DMS53 treated with DMSO at 0.1 percent for 48 hours (cell line): ENCODE measurements at regions not wholly inside any gene's neighbourhood (a gene's known extent, or its start where the extent isn't known, plus 50 kb on each side); places are given as distances from the start of the nearest gene placed in this dataset.

Experiments used
- DNase-seq: peaks from one replicate; lab custom pipeline; 2025; ENCODE audit not compliant: unreplicated experiment; lab: John Stamatoyannopoulos, UW

- DNase-seq = no peak
Observed at GRCh38 chr15:61743345-61743909, 316.8 kb downstream of the VPS13C start.

- no peak for DNase-seq
Observed at GRCh38 chr15:61742591-61742990, 317.7 kb downstream of the VPS13C start.

GRCh38 chr15:61736790-61737189 is 323.5 kb downstream of the VPS13C start:
- DNase-seq = no peak

GRCh38 chr15:61731099-61731498 is 329.1 kb downstream of the VPS13C start:
- no peak for DNase-seq

GRCh38 chr15:61729646-61730045 is 330.6 kb downstream of the VPS13C start:
- no peak for DNase-seq

GRCh38 chr15:61726166-61726565 is 334.1 kb downstream of the VPS13C start:
- no peak for DNase-seq

GRCh38 chr15:61725251-61725650 is 335.0 kb downstream of the VPS13C start:
- no peak for DNase-seq

DNA sequence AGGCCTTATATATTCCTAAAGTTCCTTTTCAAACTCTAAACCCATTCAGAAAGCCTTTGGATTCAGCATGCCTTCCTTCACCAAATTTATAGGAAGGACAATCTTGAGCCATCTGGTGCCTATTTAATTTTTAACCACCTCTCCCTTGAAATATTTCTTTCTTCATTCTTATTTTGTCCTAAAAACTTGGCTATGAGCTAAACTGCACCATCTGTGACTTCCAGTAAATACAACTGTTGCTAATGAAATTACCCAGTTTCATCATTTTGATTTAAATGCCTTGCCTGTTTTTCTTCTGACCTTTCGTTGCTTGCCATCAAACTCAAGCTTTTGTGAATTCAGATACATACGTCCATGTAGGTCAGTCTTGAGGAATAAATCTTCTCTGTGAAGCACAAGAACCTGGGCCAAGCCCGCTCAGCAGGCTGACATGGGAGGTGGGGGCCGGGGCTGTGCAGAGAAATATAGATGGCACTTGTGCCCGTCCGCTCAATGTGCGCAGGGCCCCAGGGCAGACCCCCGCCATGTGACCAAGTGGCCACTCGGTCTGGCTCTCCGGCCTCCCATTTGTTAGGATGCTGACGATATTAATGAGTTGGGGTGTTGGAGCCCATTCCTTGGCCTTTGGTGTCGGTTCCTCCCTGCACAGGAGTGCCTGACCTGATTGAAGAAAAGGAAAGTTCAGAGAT is 335.9 kb downstream of the VPS13C start:
- no peak for DNase-seq

DNA sequence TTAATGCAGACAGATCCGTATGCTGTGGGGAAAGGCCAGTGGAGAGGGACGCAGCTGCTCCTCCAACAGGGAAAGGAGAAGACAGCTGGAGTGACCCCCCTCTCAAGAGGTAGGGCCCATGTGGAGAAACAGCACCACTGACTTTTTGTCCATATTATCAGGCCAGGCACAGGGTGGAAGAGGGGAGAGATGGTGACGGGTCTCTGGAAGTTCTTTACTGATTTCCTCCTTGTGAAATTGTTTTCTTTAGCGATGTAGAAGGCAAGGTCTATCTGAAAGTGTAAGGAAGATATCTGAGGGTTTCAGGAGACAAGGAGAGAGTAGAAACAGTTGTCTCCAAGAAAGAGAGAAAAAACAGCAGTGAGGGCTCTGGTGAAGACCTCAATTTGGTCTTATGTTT is 338.8 kb downstream of the VPS13C start:
- DNase-seq = no peak

DNA sequence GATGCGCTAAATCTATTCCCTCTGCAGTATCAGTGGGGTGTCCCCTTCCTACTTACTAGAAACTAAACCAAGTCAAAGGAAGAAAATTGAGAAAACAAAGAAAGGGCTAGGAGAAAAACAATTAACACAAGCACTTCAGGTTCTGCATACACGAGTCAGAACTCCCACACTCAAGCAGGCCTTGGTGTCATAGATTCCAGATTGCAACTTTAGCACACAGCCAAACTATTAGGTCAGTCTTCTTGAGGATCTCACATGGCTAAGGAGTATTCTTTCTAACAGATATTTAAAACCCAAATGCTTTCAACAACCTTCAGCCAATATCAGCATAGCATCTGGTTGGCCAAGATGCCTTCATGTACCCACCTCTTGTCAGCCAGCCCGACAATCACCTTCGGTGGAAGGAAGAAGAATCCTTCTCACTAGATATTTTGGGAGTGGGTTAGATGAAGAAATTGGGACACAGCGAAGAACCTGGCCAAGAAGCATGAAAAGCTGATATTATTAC is 340.0 kb downstream of the VPS13C start:
- no peak for DNase-seq

GRCh38 chr15:61715082-61715481 is 345.2 kb downstream of the VPS13C start:
- DNase-seq = peak; percentile 82

DNA sequence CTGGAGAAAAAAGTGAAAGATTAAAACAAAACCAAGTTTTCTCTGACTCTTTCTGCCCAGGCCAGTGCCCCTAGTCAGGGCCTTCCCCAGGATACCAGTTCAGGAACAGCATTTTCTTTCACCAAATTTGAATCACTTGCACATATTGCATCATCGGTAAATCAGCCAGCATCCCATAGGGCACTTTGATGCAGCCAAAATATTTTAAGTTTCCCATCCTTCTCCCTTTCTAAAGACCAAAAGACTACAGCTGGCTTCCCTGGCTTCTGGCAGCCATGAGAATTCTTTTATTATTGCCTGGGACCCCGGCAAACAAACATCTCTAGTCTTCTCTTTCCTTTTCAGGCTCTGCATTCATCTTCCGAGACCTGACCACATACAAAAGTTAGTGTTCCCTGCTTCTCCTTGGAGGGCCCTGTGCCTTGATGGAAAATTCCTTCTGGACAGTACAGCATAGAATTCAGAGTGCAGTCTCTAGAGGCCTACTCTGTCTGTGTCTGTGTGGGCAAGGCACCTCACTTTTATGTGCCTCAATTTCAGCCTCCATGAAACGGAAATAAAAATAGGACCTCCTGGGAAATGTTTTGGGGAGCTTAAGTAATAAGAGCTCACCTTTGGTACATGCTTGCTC is 348.0 kb downstream of the VPS13C start:
- no peak for DNase-seq

GRCh38 chr15:61702224-61703020 is 357.8 kb downstream of the VPS13C start:
- peak; percentile 66 for DNase-seq

DNA sequence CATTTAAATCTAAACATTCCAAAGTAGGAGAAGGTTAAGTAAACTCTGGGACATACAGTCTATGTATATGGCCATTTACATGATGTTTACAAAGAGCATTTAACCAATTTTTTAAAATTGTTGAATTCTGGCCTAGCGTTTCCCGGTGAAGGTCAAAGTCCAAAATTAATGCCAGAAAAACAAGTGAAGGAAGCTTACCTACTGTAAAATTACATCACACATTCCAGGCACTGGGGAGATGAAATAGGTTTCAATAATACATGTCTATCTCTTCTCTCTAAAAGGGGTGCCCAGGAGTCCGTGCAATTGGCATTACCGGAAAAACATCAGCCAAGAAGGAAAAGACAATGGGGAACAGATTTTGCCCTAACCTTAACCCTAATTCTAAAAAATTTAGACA is 358.8 kb downstream of the VPS13C start:
- no peak for DNase-seq

DNA sequence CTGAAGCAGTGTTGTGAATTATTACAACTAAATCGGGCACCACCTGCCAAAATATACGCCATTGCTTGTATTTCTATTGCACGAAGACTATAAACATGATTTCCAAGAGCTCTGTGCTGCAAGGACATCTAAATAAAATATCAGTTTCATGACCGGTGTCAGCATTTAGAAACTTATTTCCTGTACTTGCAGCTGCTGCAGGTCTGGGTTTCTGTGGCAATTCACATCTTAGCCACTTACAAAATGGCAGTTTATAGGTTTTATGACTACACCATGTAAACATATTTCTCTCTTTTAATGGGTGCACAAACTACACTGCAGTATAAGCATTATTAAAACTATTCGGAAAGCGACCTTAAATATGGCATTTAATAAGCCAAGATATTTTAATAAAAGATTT is 359.4 kb downstream of the VPS13C start:
- DNase-seq = no peak

DNA sequence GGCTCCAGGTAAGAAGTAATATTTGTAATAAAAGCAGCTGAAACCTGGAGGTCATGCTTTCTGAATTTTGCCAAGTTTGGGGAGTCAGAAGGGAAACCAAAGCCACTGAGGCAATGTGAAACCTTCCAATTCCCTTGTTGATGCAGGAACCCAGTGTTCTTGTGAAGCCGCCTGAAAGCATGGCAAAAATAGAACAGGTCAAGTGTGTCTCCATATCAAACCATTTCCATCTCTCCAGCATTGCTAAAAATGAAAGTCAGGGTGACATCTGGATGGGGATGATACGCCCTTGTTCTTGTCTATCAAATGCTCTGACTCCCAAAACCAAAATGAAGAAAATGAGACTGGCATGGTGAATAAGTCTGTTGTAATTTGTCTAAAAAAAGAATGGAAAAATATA is 362.5 kb downstream of the VPS13C start:
- DNase-seq = no peak

- DNase-seq = no peak
Observed at GRCh38 chr15:61689067-61689466, 371.2 kb downstream of the VPS13C start.

DNA sequence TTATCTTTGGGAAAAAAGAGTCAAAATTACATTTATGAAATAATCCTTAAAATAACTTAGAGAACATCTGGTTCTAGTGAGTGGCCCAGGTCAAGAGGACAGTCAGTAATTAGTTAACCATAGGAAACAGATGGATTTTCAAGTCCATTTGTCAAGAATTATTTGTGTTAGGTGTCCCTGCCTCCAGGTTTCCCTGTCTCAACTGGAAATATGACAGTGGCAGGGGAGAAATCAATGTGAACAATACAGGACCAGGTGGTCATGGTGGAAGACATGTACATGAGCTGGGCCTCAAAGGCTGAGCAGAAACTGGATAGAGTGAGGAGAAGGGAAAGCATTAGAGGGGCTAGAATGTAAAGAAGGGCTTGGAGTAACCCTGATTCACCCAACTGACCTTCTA is 372.6 kb downstream of the VPS13C start:
- DNase-seq = no peak

GRCh38 chr15:61687124-61687523 is 373.1 kb downstream of the VPS13C start:
- no peak for DNase-seq

GRCh38 chr15:61685971-61686370 is 374.3 kb downstream of the VPS13C start:
- DNase-seq = no peak

DNA sequence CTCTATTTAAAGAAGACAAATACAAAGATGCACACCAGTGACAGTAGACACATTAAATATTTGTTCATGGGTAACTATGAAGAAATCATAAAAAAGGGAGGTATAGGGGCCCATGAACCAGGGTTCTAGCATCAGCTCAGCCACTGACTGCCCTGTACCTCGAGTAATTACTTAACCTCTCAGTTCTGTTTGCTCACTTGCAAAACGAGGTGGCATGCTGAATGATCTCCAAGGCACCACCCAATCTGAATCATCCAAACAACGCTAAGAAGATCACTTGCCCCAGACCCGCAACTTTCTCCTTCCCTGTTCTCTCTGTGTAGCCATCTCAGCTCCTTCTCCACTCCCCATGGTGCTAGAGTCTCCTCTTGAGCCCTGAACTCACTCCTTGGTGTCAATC is 374.7 kb downstream of the VPS13C start:
- DNase-seq = peak; percentile 19
